ENCODE measurements at regions not wholly inside any gene's neighbourhood (a gene's known extent, or its start where the extent isn't known, plus 50 kb on each side); places are given as distances from the start of the nearest gene placed in this dataset.

DNA sequence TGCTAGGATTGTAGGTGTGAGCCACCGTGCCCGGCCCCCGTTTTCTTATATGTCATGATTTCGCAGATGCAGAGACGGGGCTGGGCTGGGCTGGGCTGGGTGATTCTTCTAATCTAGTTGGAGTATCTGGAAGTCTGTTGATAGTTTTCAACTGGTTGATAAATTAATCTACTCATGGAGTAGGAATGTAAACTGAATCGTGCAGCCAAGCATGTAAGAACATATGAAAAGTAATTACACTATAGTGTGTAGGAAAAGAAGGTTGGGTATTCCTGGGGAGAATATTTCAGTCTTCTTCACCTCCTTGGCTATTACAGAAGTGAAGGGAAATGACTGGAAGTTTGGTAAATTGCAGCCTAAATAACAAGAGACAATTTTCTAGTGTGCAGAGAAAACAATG is 82.6 kb upstream of the MAGI1 start:
- DNase-seq = no peak

GRCh38 chr3:66115858-66116654 is 77.3 kb upstream of the MAGI1 start:
- no peak for DNase-seq

DNA sequence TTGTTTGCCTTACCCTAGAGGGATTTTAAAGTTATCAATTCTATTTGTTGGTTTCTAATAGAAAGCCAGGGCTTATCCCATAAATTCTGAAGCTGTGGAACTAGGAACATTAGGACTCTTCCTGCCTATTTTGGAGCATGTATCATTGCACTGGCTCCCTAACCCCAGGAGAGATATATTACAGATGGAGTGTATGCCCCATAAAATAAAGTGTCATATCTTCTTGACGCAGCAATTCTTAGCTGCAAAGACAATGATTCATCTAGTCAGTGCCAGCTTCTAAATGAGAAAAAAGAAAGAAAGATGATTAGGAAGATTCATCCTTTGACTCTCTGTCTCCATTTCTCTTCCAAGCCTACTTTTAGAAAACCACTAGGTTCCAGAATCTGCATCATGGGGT is 74.8 kb upstream of the MAGI1 start:
- no peak for DNase-seq

GRCh38 chr3:66110840-66111239 is 72.1 kb upstream of the MAGI1 start:
- no peak for DNase-seq

GRCh38 chr3:66107855-66108254 is 69.1 kb upstream of the MAGI1 start:
- DNase-seq = no peak

DNA sequence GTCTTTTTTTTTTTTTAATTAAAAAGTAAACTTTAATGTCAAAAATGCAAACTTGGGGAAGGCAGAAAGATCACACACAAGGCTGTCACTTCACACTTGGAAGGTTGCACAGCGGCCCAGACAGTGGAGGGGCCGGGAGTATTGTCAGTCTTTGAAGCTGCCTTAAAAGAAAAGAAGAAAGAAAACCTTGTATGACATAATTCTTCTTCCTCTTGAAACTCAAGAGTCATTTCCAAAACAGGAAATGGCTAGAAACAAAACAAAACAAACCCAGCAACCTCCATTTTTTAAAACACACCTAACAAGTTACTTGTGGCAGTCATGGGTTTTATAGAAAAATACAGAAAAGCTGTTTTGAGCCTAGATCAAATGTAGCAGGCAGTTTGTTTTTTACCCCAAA is 68.1 kb upstream of the MAGI1 start:
- no peak for DNase-seq

DNA sequence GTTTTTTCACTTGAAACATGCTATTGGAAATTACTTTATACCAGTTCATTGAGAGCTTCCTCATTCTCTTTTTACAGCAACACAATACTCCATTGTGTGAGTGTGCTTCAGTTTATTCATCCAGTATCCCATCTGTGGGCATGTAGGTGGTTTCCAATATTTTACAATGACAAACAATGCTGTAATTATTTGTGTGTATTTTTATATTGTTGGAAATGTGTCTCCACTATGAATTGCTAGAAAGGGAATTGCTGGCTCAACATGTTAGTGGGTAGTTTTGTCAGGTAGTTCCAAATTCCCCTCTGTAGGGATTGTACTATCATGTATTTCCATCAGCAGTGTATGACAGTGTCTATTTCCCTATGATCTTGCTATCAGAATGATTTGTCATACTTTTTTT is 65.8 kb upstream of the MAGI1 start:
- DNase-seq = no peak

DNA sequence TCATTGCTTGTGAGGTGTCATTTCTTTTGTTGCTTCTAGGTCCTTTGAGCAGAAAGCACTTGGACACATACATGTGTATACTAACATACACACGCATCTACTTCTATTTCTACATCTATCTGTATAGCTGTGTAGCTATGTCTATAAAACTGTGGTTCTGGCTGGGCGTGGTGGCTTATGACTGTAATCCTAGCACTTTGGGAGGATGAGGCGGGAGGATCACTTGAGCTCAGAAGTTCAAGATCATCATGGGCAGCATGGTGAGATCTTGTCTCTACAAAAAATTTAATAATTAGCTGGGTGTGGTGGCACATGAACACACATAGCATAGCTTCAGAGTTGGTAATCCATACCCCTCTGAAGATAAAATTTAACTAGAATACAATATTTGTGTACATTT is 65.0 kb upstream of the MAGI1 start:
- no peak for DNase-seq

DNA sequence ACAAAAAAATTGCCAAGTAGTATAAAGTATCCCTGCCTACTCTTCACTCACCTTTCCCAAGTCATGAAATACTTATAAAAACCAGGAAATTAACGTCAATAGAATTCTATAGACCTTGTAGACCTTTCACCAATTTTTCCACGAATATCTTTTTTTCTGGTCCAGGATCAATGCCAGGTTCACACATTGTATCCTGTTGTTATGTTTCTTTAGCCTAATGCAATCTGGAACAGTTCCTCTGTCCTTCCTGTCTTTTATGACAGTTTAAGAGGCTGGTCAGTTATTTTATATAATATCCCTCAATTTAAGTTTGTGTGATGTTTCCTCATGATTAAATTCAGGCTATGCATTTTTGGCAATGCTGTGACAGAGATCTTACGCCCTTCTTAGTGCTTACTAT is 63.2 kb upstream of the MAGI1 start:
- no peak for DNase-seq

DNA sequence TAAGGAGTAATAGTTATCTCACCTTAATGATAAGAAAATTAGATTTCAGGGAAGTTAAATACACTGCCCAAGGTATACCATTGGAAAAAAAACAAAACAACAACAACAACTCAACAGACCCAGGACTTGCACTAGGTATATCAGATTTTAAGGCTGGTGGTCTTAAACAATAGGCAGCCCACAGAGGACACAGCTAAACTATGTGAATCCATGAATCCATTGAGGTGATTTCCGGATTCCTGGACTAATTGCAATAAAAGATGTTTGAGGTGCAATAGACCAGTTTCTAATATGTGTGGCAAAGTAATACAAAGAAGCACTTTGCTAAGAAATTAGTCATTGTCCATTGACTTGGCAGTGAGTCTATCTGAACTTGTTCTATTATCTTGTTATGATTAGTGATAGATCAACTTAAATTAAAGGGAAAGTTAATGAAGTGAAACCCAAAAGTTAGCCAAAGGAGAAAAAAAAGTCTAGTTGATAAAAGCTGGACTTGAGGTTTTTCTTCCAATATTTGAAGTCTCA is 60.9 kb upstream of the MAGI1 start:
- no peak for DNase-seq

DNA sequence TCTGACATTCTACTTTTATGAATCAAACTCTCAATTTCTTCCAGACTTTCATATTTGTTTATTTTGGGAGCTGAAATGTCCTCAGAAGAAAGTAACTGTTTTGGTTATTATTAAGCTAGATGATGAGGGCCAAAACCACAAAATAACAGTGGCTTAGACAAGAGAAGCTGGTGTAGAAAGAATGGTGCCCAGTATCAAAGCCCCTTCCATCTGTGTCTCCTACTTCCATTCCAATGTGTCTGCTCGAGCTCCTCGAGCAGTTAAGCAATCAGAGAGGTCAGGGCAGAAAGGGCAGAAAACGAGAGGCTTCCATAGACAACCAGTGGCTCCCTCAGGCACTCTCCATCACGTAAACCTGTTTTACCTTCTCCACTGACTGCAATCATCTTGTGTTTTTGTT is 59.7 kb upstream of the MAGI1 start:
- no peak for DNase-seq

DNA sequence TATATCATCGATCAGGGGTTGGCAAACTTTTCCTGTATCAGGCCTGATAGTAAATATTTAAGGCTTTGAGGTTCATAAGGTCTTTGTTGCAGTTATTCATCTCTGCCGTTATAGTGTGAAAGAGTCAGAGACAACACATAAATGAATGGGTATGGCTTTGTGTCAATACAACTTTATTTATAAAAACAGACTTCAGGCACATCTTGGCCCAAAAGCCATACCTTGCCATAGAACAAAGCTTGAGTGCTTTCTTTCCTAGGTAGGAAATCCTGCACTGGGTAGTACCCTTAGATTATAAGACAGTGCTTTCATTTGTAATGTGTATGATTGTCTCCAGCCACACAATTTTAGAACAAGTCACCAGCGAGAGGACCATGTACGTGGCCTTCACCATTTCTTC is 58.9 kb upstream of the MAGI1 start:
- no peak for DNase-seq

DNA sequence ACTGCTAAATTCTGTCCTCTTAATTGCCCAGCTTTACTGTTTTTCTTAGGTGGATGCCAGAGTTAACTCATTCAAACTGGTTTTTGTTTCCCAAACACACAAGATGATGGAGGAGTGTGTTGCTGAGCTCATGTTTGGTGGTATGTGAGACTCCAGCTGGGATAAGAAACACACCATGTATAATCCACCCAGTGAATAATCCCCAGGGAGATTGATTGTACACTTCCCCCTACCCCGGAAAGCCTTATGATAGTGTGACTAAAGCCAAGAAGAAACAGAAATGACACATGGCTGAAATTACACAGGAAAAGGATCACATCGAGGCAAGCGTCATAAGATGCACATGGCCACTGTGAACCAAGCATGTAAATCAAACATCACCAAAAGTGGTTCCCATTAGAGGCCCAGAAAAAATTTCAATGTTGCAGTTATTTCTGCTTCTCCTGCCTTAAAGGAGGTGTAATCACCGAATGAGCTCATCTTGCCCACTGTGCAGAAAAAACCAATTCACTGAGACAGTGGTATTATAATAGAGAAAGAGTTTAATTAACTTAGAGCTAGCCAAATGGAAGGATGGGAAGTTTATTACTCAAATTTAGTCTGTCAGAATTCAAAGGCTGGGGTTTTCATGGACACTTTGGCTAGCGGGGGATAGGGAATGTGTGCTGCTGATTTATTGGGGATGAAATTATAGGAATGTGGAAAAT is 56.7 kb upstream of the MAGI1 start:
- no peak for DNase-seq

DNA sequence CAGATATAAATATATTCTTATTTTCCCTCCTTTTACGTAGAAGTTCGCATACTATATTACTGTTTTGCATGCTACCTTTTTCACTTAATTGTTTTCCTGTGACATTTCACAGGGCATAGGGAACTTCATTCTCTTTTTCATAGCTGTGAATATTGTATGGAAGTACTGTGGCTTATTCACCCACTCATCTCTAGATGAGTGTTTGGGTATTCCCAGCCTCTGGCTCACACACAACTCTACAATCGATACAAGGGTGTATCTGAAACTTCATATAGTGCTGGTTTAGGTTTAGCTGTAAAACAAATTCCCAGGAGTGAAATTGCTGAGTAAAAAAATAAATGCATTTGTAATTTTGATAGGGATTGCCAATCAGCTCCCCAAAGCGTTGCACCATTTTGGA is 55.3 kb upstream of the MAGI1 start:
- no peak for DNase-seq

GRCh38 chr3:66092175-66092995 is 53.7 kb upstream of the MAGI1 start:
- no peak for DNase-seq
